NK-92 treated with Interleukin-12 subunit alpha and Interleukin-12 subunit beta, amount 100 ng/mL, for 24 hours (cell line): ENCODE measurements at regions not wholly inside any gene's neighbourhood (a gene's known extent, or its start where the extent isn't known, plus 50 kb on each side); places are given as distances from the start of the nearest gene placed in this dataset.

Source experiments
- DNase-seq: peaks from one replicate; lab custom pipeline; 2025; lab: John Stamatoyannopoulos, UW

- DNase-seq: no peak
Measured at GRCh38 chr16:80079072-80079471, 461.7 kb upstream of the DYNLRB2 start.

GRCh38 chr16:80077696-80078095 lies 463.1 kb upstream of the DYNLRB2 start:
- no peak for DNase-seq

- no peak for DNase-seq
Measured at GRCh38 chr16:80074329-80074728, 466.5 kb upstream of the DYNLRB2 start.

- DNase-seq: no peak
Measured at GRCh38 chr16:80071964-80072456, 468.8 kb upstream of the DYNLRB2 start.

GRCh38 chr16:80066805-80067580 lies 466.5 kb upstream of the MAF start:
- DNase-seq: no peak

GRCh38 chr16:80065541-80065940 lies 465.0 kb upstream of the MAF start:
- DNase-seq: no peak

- DNase-seq: no peak
Measured at GRCh38 chr16:80063713-80064069, 463.2 kb upstream of the MAF start.

GRCh38 chr16:80063031-80063712 lies 462.6 kb upstream of the MAF start:
- no peak for DNase-seq

GRCh38 chr16:80062361-80063030 lies 462.0 kb upstream of the MAF start:
- DNase-seq: no peak

GRCh38 chr16:80060470-80060869 lies 459.9 kb upstream of the MAF start:
- DNase-seq: no peak

GRCh38 chr16:80059836-80060235 lies 459.3 kb upstream of the MAF start:
- no peak for DNase-seq

- no peak for DNase-seq
Measured at GRCh38 chr16:80058214-80058613, 457.7 kb upstream of the MAF start.

GRCh38 chr16:80056324-80056723 lies 455.8 kb upstream of the MAF start:
- DNase-seq: no peak

GRCh38 chr16:80055831-80056230 lies 455.3 kb upstream of the MAF start:
- DNase-seq: no peak

GRCh38 chr16:80054647-80055046 lies 454.1 kb upstream of the MAF start:
- DNase-seq: no peak

GRCh38 chr16:80051040-80051439 lies 450.5 kb upstream of the MAF start:
- no peak for DNase-seq

- DNase-seq: no peak
Measured at GRCh38 chr16:80048250-80048649, 447.7 kb upstream of the MAF start.

- no peak for DNase-seq
Measured at GRCh38 chr16:80047842-80048241, 447.3 kb upstream of the MAF start.

- no peak for DNase-seq
Measured at GRCh38 chr16:80046848-80047247, 446.3 kb upstream of the MAF start.

GRCh38 chr16:80046261-80046660 lies 445.7 kb upstream of the MAF start:
- DNase-seq: no peak

GRCh38 chr16:80045861-80046260 lies 445.3 kb upstream of the MAF start:
- DNase-seq: no peak

GRCh38 chr16:80041410-80041809 lies 440.9 kb upstream of the MAF start:
- DNase-seq: no peak

- no peak for DNase-seq
Measured at GRCh38 chr16:80040814-80041213, 440.3 kb upstream of the MAF start.
